NCI-H2029 (cell line): ENCODE measurements at regions not wholly inside any gene's neighbourhood (a gene's known extent, or its start where the extent isn't known, plus 50 kb on each side); places are given as distances from the start of the nearest gene placed in this dataset.
"Not testable (repeated sequence)": the region's sequence is repeated elsewhere in the genome, so short reads cannot be mapped to it uniquely, and the experiment has no call there.

Experiments used
- DNase-seq: peaks from one replicate; lab custom pipeline; 2025; lab: John Stamatoyannopoulos, UW

DNA sequence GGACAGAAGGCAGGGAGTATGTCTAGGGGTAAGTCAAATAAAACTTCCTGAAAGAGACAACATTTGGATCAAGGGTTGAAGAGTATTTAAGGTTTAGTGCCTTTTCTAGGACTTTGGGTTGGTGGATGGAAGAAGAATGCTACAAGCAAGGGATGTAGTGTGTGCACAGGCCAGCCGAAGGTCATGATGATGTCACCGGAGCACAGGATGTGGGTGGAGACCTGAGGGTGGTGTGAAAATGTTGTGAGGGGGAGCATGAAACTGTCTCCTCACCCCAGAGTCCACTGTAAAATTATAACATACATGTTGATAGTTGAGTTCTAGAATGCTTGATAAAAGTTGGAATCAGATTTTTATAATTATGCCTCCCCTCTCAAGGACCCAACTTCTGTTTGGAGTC, 553.3 kb upstream of the SGCD start:
- DNase-seq: no peak

DNA sequence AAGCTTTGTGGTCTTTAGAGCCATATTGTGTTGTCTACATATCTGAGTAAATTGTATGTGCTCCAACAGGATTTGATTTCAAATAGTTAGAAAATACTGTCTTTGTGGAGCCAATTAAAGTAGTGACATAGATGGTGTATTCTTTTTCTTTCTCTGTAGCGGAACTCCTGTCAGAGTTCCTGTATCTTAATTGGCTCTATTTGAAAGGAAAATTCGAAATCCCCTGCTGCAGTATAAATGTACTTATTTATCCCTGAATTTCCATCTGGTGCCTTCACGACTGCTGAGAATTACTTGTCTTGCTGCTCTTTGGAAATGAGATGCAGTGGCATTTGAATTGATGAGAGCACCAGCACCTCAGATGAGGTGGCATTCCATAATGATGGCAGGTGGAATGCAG, 546.7 kb upstream of the SGCD start:
- no peak for DNase-seq

DNA sequence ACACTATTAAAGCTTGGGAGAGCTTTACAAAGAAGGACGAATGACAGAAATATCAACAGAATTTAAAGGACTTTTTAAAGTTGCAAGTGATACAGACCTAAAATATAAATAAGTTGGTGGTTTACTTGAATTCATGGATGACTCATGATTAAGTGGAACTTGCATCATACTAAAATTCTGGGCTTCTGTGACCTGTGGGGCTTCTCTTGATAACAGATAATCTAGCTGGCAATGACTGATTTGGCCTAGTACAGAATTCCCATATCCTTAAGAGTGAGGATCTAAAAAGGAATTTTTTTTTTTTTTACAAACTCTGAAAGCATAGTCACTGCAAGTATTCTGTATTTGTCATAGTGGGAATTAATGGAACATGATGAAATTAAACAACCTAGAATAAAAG, 543.7 kb upstream of the SGCD start:
- no peak for DNase-seq

DNA sequence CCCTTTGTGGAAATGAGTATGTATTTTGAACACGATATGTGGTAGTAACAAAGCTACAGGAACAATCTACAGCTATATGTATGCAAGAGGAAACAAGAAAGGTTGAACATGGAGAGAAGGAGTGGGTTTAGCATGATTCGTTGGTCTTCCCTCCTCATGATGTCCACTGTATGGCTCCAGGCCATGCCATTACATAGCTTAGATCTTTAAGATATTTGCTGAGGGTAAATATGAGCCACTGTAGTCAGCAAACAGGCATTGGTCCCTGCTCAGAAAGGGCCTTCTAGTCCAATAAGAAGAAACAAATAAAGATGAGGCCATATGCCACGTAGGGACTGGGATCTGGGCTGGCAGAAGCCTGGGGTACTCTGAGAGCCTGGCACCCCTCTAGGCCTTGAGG, 543.2 kb upstream of the SGCD start:
- DNase-seq: no peak

DNA sequence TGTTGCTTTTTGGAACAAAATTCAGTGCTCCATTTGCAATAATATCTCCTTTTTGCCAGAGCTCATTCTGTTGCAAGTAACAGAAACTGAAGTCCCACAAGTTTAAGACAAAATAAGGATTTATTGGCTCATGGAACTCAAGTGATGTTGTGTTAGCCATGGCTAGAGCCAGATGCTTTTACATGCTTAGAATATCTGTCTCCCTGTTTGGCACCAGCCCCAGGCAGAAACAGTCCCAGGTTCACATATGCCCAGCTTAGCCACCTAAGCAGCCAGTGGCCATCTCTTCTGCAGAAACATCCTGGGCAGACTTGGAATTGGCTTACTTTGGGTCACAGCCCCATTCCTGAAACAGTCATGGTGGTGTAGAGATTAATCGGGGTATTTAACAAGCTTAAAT, 540.9 kb upstream of the SGCD start:
- no peak for DNase-seq

DNA sequence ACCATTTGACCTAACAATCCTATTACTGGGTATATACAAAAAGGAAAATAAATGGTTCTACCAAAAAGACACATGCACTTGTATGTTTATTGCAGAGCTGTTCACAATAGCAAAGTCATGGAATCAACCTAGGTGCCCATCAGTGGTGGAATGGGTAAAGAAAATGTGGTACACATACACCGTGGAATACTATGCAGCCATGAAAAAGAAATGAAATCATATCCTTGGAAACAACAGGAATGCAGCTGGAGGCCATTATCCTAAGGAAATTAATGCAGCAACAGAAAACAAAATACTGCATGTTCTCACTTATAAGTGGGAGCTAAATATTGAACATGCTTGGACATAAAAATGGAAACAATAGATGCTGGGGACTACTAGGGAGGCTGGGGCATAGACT, 534.1 kb upstream of the SGCD start:
- no peak for DNase-seq

DNA sequence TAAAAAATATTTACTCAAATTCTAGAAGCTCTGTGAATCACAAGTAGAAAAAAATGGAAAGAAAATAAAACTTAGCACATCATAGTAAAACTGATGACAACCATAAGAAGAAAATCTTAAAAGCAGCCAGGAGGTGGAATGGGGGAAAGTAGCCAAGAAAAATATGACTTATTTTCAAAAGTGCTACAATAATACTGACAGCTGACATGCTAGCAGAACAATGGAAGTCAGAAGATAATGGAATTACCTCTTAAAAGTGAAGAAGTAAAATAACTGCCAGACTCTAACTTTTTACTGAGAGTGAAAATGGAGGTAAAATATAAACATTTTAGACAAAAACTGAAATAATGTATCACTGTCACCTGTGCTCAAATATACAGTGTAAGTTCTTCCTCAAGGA, 532.2 kb upstream of the SGCD start:
- no peak for DNase-seq

DNA sequence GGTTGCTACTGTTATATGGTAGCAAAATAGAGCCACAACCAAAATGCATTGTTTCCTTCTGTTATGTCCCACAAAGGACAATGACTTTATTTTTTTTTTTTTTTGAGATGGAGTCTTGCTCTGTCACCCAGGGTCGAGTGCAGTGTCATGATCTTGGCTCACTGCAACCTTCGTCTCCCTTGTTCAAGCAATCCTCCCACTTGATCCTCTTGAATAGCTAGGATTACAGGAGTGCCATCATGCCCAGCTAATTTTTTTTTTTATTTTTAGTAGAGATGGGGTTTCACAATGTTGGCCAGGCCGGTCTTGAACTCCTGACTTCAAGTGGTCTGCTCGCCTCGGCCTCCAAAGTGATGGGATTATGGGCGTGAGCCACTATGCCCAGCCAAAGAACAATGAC, 527.7 kb upstream of the SGCD start:
- DNase-seq: no peak

DNA sequence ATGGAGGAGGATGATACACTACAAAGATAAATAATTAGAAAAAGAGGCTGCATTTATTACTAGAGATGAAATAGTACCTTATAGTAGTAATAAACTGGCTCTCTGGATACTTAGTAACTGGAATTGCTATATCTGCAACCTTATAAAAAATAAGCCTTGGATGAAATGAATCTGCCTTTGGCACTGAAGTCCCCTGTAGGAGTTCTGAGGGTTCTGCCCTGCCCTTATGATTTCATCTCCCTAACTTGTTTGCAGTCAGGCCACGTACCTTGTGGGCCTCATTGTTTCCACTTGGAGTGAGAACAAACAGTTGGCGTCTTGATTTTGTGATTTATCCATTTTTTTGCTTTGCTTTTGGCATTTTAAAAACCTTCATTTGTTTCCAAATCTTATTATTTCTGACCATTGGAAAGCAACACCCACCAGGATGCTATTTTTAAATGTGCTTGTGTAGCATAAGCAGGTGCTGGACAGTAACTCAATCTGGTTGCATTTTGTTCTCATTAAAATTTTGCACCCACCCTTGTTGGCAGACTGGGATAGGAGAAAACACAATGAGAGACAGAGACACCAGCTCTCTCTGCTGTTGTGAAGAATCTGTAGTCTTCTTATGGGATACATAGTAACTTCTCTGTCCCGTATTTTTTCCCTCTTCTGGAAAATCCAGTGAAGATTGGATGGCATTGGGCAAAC, 518.9 kb upstream of the SGCD start:
- DNase-seq: no peak

DNA sequence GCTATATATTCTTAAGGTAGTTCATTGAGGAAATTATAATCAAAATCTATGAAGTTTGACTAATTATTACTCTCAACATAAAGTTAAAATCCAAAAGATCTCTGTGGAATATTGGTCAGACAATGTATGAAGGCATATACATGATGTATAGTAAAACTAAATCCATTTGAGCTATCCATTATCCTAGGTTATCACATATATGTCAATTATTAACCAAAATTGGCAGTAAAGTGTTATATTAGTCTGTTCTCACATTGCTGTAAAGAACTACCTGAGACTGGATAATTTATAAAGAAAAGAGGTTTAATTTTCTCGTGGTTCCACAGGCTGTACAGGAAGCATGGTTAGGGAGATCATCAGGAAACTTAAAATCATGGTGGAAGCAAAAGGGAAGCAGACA, 511.7 kb upstream of the SGCD start:
- DNase-seq: no peak

DNA sequence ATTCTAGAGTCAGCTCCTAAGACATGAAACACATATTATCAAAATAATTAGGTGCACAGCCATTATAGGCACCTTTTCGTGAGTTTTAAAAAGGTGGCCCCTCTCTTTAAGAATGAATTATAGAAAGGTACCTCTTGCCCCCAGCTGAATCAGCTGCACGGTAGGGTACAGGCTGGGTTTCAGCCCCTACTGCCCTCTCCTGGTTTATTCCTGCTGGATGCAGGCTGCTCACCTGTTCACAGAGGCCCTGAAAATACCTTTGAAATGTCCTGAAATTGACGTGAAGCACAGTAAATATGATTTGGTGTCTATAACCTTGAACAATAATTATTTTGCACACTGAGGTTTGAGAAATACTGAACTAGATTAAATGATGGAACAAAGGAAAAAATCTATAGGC, 504.8 kb upstream of the SGCD start:
- no peak for DNase-seq

DNA sequence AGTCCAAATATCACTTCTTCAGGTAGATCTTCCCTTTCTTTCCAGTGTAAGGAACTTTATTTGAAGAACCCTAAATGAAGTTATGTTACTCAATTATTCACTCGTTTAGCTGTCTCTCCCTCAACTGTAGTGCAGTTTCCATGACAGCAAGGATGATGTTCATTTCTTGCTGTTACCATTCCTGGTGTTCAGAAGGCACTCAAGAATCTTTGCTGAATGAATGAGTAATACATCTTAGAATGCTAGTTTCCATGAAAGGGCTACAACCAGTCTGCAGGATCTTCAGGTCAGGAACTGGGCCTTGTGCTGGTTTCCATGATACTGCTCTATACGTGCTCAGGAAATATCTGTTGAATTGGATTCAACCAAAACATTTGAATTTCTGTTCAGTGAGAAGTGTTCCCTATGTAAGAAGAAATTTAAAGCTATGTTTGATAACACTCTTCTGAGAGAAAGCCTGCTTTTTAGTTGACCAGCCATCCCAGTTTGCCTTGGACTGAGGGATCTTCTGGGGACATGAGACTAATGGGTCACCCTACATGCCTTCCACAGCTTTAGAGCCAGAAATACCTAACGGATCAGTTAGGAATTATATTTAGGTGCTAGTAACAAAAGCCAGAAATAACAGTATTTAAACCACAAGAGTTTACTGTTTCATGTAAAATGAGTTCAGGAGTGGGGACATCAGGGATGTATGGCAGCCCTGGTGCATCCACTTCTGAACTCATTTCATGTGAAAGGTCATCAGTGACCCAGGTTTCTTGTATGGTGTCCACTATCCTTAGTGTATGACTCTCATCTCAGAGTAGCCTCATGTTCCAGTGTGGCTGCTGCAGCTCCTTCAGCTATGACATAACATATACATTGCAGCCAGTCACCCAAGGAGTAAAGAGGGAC, 500.1 kb upstream of the SGCD start:
- DNase-seq: no peak

DNA sequence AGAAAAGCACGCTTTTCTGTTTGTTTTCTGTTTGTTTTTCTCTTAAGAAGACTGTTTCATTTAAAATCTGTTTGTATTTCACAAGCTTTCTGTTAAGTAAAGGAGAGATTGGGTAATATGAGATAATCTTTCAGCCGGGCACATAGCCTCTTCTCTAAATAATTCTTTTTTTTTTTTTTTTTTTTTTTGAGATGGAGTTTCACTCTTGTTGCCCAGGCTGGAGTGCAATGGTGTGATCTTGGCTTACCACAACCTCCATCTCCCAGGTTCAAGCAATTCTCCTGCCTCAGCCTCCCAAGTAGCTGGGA, 499.5 kb upstream of the SGCD start:
- DNase-seq: not testable (repeated sequence)

DNA sequence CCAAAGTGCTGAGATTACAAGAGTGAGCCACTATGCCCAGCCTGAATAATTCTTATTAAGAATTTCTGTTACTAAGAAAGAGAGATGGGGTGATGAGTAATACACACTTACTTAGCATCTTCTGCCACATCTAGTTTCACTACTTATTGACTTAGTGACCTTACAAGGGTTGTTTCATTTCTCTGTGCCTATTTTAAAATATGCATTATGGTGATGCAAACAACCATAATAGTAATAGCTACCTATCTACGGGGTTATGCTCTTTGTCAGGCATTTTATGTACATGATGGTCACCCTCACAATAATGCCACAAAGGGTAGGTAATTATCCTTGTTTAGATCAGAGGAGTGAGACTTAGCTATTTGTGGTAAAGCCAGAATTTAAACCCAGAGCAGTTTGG, 499.0 kb upstream of the SGCD start:
- no peak for DNase-seq

DNA sequence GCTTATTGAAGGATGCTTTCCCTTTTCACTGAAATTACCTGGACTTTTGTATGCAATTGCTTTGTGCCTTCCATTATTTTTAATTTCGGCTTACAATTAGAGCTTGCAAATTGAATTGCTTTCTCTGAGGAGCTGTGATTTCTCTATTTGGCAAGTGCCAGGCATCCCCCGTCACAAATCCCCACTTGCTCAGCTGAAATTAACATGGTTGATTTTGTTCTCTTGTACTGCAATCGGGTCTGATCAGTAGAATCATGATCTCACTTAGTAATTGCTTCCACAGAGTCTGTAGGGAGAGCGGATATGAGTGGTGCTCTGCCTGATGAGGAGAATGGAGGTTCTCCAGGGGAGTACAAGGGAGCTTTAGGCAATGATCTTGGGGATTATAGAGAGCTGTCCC, 495.5 kb upstream of the SGCD start:
- DNase-seq: no peak

DNA sequence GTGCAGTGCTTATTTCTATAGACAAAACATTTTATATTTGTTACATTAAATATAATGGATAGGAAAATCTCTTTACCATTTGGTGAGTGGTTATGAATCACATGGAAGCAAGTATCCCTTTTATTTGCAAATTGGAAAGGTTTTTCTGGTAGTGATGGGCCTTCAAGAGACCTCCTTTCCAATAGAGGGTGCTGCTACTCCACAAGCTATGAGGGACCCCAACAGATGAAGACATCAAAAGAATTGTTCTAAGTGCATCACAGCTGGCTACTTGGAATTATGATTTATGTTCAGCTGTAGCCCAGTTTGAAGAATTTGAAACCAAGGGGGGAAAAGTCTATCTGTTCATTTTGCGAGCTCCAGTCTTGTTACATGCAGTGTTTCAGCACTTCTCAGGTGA, 493.7 kb upstream of the SGCD start:
- no peak for DNase-seq

DNA sequence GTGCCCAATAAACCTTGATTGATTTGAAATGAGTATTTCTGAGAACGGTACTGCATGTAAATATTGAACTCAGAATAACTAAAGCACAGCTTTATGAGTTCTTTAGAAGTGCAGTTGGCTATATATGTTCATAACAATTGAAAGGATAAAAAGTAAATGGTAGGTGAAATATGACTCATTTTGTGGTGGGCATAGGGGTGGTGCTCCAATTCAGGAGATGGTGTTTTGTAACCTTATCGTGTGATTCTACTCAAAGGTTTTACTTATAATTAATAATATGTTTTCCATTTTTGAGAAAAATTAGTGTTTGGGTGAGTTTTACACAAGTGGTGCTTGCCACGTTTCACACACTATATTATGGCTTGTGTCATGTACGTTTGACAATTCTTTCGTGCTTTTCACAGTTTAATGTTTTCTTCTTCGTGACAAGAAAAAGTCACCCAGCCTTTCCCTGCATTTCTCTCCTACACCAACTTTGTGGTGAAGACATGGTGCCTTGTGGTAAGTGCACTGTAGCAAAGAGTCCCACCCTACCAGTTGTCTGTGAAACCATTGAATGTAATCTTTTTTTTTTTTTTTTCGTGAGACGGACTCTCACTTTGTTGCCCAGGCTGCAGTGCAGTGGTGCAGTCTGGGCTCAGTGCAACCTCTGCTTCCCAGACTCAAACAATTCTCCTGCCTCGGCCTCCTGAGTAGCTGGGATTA, 492.5 kb upstream of the SGCD start:
- DNase-seq: no peak

DNA sequence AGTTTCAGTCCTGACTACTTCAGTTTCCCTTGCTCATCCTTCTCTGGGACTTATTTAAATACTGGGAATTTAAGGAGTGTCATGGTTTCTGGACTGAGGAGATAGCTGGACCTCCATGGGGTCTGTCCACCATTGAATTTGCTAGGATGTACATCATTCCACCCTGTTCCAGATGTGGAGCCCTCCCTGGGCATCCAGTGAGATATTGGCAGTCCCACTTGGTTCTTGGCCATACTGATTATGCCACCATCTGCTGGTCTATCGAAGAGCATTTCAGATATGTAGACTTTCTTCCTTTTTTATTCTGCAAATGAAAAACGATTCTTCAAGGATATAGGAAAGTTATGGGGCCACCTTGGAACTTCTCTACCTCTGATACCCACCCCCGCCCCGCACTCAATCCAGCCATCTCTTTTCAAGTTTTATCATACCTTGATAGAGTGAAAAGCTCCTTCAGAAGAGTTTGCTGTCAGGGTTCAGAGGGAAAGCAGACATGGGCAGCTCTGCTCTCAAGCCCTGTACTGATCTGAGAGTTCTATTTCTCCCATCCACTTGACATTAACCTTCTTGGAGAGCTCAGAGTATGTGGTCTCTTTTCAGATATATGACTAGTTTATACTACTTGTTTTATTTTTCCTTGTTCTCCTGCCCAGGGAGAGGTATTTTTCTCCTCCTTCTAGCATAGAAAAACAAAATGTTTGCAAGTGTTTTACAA, 490.7 kb upstream of the SGCD start:
- DNase-seq: no peak

DNA sequence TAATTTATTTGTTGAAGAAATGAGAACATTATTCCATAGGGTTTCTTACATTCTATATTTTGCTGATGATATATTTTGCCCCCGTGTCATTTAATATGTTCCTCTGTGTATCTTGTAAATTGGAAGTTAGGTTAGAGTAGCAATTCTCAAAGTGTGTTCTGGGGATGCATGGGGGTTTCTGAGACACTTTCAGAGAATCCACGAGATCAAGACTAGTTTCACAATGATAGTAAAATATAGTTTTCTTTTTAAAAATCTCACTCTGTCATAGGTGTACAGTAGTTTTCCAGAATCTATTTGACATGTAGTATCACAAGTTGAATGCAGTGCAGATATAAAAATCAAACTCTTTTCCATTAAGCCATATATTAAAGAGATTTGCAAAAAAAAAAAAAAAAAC, 488.6 kb upstream of the SGCD start:
- DNase-seq: no peak

DNA sequence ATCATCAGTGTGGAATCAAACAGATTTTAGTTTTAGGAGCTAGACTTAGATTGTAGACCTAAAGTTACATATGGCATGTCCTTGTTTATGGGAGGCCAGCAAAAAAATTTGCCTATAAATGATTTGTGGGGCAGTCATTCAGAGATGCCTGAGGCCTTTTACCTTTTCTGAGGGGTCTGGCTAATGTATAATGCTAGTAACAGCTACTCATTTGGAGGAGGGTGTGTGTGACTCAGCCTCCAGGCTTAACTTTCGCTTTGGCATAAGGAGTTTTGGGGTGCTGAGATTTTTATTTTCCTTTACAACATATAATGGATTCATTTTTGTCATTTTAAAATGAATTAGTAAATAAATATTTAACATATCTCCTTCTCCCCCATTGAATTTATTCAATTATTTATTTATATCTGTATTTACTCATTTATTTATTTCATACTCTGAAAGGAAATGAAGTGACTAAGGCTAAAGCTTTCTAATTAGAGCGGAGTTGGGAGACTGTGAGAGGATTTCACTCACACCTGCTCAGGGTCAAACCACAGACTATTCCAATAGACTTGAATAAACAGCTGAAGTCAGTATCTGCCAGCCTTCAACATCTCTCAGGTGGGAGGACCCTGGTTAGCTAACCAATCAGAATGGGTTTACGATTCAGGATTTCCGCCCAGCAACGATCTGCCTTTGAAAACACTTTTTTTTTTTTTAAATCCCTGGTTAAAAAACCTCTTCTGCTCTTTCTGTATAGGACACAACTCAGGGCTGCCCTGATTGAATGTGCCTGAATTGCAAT, 487.5 kb upstream of the SGCD start:
- DNase-seq: peak; percentile 96

DNA sequence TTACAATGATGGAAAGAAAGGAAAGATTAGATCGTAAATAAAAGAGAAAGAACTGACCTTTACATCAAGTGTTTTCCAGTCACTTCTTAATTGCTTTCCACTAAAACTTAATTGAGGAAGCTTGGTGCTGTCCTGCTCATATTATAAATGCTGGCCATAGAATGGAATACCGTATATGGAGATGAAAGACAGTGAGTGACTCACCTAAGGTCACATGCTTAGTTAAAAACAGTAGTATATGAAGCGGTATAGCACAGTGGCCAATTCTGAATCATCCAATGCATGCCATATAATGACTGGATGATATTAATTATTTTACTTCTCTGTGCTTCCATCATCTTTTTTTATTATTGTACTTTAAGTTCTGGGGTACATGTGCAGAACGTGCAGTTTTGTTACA, 482.4 kb upstream of the SGCD start:
- DNase-seq: peak; percentile 1

DNA sequence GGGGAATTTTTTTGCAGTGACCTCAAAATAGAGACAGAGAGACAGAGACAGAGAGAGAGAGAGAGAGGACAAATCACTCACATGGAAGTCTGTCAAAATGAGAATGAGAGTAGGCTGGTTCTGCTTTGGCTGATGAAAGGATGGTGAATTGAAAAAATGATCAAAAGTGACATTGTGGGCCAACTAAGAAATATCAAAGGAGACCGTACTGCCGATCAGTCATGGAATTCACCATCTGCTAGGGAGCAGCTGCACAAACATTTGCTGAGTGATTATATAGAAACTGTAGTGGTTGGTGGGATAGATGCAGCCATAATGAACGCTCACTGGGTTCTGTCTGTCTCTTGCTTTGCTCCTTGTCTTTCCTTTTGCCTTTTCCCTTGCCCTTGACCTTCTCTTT, 476.6 kb upstream of the SGCD start:
- DNase-seq: peak; percentile 7
